Activated CD4-positive, alpha-beta T cell treated with anti-CD3 and anti-CD28 coated beads for 4 hours (primary cell): ENCODE measurements at regions not wholly inside any gene's neighbourhood (a gene's known extent, or its start where the extent isn't known, plus 50 kb on each side); places are given as distances from the start of the nearest gene placed in this dataset.

Experiments
- DNase-seq, 2 donors: peaks; one replicate each; pipeline ENCODE4 v3.0.0-alpha.2; 2020

DNA sequence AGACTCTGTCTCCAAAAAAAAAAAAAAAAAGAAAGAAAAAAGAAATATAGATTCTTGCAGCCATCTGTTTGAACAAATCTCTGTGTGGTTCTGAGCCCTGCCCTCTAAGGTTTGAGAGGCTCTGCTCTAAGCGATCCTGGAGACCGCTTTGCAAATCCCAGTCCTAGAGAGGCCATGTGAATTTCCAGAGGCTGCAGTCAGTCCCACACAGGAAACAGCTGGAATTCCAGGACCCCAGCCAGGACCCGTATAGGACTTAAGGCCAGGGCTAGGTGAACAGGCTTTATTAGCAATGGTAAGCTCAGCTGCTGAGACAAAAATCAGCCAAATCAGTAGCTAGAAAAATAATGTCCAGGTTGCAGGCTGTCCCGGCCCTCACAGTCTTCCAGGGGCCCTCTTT lies 154.8 kb downstream of the RPS24 start:
- no peak for DNase-seq

DNA sequence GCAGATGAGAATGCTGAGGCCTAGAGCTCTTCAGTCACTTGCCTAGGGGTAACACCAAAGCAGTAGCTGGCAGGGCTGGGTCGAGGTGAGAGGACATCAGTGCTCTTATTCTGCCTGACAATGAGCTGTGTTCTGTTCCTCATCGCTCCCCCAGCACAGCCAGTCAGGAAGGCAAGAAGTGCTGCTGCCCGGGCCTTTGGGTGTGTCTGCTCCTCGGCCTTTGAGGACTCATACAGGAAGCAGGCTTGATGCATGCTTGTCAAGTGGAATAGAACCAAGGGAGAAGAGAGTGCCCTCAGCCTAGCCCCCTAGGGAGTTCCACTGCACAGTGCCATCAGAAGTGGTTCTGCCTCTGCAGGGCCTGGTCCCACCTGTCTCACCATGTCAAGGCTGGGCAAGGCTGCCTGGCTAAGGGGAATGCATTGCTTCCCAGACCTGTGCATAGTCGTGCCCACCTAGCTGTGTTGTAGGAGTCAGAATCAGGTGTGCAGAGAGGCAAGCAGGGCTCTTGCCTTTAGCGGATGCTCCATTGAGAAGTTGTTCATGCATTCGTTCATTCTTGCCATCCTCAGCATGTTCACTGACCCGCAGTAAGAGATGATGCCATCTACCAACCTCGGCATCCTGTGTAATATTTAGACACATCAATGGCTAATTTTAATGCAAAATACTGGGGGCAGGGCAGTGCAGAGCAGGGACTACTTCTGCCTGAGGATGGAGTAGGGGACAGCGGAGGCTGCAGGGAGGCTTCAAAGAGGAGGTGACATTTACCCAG lies 156.6 kb downstream of the RPS24 start:
- no peak for DNase-seq

DNA sequence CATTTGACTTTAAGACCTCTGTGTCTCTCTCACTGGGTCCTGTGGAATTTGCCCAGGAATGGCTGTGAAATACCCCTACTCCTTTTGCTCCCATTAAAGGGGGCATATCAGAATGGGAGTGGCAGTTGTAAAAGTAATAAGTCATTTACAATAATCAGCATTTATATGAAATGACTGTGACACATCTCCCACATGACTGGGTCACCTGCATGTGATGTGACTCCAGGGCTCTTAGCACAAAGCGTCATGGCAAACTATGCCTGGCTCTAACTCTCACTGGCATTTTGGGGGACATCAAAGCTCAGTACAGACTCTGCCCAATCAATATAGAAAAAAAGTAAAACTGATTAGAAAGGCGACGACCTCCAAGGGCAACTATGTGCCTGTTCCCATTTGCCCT lies 157.6 kb downstream of the RPS24 start:
- DNase-seq, result no peak

DNA sequence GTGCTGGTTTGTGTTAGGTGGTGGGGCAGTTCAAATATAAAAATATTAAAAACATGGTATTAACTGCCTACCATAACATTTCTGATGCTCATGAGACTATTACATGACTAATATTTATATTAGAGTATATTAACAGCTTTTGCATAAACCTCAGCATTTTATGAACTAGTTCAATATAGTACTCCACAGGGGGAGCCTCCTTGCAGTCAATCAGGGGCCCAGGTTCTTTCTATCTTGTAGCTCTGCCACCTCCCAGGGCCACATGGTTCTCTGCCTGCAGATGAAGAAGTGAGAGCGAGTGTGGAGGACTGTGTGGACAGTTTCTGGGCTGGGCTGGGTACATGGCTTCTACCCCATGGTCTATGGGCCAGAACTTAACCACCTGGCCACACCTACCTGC lies 159.5 kb downstream of the RPS24 start:
- DNase-seq, result no peak

DNA sequence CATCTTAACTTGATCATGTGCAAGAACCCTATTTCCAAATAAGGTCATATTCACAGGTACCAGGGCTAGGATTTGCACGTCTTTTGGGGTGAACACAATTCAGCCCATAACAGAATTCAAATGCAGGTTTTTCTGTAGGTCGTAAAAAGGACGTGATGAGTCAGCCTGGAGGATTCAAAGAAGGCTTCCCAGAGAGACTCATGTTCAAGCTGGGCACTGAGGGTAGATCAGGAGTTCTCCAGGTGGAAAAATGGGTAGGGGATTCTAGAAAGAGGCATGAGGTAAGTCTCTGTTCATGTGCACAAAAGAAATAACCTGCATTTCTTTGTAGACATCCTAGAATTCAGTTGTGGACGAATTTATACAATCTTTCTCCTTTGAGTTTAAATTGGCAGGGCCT lies 160.4 kb downstream of the RPS24 start:
- no peak for DNase-seq

DNA sequence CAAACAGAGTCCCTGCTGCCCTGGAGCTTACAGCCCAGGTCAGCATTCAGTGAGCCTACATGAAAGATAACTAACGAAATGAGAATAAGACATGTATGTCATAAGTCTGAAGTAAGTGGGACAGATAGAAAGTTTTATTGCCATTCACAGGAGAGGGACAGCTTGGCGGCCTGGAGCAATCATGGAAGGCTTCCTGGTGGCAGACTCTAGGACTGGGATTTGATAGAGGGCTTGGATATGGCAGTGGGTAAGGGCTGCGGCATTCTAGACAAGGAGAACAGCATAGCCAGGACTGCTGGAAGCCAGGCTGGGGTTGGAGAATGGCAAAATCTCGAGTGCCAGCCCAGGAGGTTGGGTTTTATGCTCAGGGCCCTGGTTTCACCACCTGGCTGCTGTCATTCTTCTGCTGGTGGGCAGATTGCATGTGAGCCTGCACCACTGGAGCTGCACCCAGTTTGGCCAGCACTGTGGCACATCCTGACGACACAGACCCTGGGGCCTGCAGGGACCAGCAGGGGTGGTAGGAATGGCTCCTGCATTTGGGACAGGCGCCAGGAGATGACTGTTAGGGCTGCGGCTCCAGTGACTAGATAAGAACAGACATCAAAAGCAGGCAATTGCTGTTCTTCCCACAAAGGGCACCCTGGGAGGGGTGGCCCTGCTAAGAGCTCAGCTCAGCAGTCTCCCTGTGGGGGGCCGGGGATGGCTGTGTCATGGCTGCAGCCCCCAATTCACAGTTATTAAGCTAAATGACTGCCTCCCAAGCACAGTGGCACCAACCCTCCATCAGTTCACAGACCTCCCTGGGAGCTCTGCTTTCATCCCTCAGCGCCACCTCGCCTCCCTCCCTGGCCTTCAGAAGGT lies 161.1 kb downstream of the RPS24 start:
- no peak for DNase-seq

DNA sequence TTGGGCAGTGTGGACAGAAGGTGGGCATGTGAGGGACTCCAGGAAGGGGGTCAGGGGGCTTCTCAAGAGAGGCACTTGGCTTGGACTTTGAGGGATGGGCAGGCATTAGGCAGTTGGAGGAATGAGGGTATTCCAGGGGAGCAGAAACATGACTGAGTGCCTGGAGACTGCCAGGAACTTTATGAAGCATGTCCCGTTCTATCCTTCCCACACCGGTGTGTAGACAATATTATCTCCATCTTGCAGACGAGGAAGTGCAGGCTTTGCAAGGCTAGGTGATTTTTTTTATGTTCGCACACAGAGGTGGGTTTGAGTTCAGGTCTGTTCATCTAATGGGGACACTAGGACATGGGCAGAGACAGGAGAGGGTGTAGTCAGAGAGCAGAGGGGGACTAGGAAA lies 162.7 kb downstream of the RPS24 start:
- DNase-seq, result no peak

DNA sequence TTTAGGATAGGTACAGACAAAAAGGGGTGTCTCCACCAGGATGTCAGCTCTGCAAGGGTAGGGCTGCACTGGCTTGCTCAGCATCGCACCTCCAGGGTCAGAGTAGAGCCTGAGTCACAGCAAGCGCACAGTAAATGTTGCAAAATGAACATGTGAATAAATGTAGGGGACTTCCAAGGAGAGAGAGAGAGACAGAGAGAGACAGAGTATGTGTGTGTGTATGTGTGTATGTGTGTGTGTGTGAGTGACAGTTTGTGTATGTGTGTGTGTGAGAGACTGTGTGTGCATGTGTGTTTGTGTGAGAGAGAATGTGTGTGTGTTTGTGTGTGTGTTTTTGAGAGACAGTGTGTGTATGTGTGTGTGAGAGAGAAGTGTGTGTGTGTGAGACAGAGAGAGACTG lies 163.3 kb downstream of the RPS24 start:
- no peak for DNase-seq

DNA sequence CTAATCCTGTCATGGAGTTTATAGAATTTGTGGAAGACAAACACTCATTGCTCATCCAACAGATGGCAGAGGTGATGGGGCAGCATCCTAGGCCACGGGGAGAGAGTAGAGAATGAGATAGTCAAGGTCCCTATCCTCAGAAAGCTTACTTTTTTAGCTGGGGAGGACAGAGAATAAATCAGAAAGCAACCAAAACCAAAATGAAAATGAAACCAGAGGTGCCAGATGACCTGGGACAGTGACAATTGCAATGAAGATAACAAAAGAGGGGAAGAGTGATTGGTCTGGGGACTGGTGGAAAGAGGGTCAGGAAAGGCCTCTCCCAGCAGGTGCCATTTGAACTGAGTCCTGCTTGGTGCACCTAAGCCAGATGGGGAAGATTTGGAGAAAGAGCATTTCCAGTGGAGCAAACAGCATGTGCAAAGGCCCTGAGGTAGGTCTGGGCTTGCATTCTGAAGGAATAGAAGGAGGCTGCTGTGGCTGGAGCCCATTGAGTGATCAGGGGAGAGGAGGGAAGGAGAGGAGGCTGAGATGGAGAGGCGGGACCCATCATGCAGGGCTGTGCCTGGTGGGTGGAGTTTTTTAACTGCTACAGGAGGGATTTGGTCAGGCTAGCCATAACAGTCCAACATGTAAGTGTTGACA lies 164.1 kb downstream of the RPS24 start:
- DNase-seq, result no peak

DNA sequence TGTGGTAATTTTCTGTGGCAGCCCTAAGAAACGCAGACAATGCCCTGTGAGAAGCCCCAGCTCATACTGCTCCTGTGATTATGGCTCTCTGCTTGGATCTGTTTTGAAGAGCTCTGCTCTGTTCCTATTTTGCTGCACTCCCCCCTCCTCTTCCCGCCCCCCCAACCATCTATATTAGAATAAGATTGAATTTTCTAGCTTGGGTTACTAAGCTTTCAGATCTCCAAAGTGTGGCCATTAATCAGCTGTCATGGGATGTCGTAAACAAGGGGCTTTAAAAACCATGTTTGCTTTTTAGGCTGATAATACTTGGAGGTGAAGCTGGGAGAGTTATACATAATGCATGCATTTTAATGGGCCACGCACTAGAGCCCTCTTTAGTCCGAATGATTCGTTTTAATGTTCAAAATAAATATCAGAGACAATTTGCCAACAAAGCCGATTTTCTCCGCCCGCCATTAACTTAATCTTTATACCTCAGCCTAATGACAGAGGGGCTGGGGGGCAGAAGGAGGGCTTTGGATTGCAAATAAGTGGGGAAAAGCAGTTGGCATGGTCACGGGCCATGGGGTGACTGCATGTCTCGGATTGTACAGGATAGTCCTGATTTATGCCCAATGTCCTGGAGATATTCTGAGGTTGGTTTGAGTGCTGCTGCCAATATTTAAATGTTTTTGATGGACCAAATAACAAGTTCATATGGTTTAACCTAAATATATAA lies 165.5 kb downstream of the RPS24 start:
- DNase-seq, result no peak

DNA sequence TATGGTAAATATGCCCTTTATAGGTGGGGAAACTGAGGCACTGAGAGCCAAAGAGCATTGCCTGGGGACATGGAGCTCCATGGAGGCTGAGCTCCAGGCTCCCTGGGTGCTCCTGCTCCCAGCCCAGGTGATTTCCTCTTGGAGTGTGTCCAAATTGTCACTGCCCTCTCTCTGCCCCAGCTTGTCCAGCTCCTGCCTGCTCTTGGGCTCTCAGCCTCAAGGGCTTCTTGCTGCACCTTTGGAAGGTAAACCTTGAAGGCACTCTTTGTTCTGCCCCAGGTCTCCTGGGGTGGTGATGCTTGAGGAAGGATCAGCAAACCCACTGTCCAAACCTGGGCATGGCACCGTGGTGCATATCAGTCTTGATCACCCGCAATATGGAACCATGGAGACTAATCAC lies 166.1 kb downstream of the RPS24 start:
- no peak for DNase-seq

DNA sequence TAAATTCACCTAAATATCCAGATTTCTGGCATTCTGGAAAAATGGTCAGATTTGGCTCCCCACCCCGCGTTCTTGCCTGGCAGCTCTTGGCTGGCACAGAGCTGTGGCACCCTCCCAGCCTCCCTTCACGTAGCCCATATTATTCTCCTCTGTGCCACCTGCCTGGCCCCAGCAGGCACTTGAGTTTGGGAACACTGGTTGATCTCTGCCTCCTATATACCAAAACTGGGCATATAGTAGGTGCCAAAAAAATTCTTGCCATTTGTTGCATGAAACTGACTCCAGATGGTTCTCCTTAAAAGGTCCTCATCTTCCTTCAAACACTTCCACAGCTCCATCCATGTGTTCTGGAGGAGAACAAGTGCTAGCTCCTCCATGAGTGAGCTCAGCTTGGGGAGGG lies 167.0 kb downstream of the RPS24 start:
- no peak for DNase-seq

DNA sequence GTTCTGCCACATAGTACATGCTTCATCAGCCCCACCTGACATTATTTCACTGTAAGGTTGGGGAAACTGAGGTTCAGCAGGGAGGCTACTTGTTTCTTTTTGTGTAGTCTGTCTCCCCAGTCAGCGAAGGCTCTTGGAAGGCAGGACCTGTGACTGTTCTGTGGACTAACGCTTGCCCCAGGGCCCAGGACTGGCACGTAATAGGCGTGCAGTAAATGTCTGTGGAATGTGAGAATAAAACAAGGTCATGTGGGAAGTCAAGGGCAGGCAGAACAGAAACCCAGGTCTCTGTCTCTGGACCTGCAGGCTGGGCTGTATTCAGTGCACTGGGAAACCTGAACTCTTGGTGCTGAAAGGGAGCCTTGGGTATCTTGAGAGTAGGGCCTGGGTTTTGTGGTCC lies 168.7 kb downstream of the RPS24 start:
- no peak for DNase-seq

DNA sequence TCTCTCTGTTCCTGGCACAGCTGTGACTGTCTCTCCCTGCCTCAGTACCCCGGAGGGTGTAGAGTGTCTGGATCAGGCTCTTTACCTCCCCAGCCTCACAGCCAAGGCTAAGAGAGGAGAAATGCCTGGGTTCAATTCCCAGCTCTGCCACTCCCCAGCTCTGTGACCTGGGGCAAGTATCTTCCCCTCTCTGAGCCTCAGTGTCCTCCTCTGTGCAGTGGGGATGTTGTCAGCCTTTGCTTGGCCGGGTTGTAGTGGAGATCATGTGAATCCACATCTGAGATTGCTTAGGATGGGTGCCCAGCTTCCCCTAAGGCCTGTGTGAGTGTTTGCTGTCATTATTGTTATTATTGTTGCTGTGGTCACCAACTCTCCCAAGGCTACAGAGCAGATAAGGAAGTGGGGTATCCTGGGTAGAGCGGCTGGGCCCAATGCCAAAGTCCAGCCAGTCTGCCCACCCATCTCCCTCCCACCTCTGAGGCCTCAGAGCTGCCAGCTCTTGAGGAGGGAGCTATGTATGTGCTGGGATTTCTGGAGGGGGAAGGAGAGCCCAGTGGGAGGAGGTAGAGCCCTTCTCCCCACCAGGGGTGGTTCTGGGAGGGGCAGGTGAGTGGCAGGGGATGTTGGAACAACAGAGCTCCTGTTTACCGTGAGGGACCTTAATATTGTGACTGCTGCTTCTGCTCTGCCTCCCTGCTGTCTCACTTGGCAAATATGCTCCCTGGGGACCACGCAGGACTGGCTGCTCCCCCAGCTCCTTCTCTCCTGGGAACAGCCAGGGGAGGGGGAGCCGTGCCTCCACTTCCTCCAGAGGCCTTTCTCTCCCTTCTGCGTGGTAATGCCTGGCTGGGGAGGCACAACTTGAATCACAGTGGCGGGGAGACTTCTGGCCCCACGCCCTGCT lies 170.5 kb downstream of the RPS24 start:
- DNase-seq, result no peak

DNA sequence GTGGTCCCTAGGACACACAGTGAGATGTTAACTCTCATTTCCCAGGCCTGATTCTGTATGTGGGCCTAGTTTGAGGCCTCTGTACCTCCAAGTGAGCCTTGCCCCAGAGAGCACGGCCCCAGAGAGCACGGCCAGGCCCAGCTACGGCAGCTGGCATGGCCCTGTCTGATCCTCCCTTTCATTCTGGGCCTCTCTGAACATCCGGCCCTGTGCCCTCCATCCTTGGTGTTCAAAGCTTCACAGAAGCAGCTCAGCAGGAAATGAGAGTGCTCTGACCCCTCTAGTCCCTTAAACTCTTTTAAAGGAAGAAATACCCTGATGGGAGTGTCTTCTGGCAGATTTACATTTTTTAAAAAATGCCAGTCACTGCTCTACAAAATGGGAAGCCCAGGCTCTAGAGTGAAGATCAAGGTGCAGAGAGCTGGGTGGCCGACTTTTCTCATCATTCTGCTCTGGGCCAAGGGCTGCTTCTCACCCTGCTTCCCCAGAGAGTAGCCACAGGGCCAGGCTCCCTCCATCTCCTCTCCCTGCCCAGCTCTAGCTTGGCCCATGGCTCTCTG lies 171.9 kb downstream of the RPS24 start:
- DNase-seq, result no peak

DNA sequence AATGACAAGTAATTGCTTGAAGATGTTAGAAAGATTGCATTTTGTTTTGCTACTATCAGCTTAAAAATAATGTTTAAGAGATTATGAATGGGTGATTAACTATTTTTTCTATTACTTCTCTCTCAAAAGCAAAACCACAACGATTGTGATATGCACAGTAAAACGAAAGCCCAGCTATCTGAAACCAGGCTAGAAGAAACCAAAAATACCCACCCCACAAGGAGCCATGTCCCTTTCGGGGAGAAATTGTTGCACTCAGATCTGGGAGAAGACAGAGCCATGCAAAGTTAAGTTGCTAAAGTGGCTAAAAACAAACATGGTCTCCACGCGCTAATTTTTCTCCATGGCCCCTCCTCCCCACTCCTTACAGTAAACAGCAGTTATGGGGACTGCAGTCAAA lies 173.6 kb downstream of the RPS24 start:
- DNase-seq, result no peak

DNA sequence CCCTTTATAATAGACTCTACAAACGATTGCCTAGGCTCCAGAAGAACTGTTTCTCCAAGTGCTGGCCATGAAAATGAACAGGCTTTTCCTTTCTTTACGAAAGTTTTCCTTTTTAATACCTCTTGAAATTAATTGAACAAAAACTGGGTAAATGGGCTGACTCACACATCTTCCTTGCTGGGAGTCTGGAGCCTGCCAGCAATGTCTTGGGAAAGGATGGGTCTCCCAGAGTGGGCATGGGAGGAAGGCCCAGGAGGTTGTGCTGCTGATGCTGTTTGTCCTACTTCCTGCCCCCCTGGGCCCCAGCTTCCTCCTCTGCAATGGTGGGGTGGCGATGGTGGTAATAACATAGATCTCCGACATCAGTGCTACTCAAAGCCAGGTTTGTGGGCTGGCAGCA lies 174.1 kb downstream of the RPS24 start:
- DNase-seq, result no peak

DNA sequence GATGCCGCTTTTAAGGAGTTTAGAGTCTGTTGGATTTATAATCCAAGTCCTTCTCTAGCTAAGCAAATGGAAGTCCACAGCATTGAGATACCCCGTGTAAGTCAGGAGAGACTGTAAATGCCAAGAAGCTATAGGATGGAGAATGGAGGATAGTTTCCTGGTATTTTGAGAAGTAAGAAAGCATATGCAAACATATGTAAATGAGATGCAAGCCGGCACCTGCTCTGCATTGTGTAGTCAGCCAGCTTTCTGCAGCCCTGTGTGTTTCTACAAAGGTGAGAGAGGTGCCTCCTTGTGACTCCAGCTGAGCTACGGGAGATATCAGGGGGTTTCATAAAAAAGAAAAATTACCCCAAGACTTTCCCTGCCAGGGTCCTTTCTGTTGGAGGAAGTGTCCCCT lies 176.3 kb downstream of the RPS24 start:
- DNase-seq, result no peak

DNA sequence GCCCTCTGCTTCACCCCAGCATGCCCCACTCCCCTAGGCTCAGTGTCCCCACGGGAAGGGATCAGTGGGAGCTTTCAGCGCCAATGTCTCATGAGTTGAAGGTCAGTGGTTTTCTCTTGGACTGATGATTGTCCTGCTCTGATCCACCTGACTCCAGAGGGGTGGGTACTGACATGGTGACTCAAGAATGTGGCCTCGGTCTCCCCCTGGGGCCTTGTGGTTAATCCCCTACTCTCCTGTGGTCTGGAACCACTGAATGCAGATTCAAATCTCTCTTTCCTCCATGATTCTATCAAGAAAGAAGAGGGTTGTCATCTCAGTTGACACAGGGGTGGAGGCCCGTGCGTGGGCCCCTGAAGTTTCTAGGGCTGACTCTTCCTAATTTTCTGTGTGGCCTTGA lies 176.9 kb downstream of the RPS24 start:
- DNase-seq, result no peak

DNA sequence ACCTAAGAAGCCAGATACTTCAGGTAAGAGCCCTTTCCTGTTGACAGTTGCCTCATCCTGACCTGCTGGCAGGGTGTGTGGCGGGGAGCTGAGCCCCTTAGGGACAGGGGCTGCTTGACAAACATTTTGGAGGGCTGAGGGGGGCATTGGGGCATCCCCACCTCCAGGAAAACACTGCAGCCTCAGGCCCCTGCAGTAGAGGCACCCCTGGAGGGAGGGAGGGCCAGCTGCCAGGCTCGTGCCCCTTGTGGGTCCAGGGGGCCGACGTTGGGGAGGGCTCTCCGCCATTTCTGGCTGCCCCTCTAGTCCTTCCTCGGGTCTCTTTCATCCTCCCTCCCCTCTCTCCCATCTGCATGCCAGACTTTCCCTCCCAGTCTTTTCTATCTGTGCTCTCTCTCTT lies 177.3 kb downstream of the RPS24 start:
- DNase-seq, result no peak

DNA sequence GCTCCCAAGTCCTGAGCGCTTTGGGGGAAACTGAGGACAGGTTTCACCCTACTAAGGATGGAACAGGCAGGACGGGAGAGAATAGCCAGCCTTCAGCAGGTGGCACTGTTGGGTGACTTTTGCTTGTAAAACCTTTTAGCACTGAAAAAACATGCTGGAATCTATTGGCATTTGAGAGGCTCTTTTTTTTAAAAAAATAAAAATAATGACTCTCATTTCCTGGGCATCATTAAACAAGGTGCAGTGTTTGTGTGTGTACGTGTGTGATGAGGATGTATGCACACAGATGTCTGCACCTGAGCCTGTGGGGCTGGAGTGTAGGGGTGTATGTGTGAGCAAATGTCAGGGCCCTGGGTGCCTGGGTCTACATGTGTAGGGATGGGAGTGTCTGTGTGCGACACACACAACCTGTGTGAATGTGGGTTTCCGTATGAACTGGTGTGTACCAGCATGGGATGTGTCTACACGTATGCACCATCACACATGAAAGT lies 177.9 kb downstream of the RPS24 start:
- DNase-seq, result no peak
